GM12865 (cell line): ENCODE measurements at regions not wholly inside any gene's neighbourhood (a gene's known extent, or its start where the extent isn't known, plus 50 kb on each side); places are given as distances from the start of the nearest gene placed in this dataset.
"Not testable (repeated sequence)": the region's sequence is repeated elsewhere in the genome, so short reads cannot be mapped to it uniquely, and the experiment has no call there.

Experiments used
- DNase-seq: peaks from one replicate; pipeline ENCODE4 v3.0.0; 2010; ENCODE audit warnings: low read depth
- H3K4me3 ChIP-seq: 2 replicates; pipeline ENCODE4 v1.5.1; 2011; ENCODE audit warnings: mild to moderate bottlenecking, low read depth, low read length, control low read depth
- CTCF ChIP-seq: IDR thresholded peaks from 2 replicates; pipeline ENCODE4 v1.5.1; 2011; ENCODE audit warnings: low read length, control low read depth, low read depth, inconsistent platforms; ENCODE audit not compliant: insufficient read depth; ENCODE audit errors: missing control alignments

GRCh38 chr19:20371911-20372310 is 193.7 kb downstream of the ZNF737 start:
- DNase-seq = no peak
- TF ChIP-seq CTCF = no peak
- H3K4me3 ChIP-seq = no peak overlapping the region

GRCh38 chr19:20371304-20371703 is 194.3 kb downstream of the ZNF737 start:
- not testable (repeated sequence) for DNase-seq, H3K4me3 ChIP-seq

GRCh38 chr19:20367811-20368294 is 197.7 kb downstream of the ZNF737 start:
- no peak for DNase-seq
- H3K4me3 ChIP-seq = no peak overlapping the region

GRCh38 chr19:20365146-20365545 is 198.1 kb downstream of the ZNF486 start:
- H3K4me3 ChIP-seq = no peak overlapping the region
- no peak for TF ChIP-seq CTCF
- DNase-seq = no peak

More at GRCh38 chr19:20367811-20368294, 197.7 kb downstream of the ZNF737 start:
- no peak for TF ChIP-seq CTCF

- DNase-seq = no peak
- H3K4me3 ChIP-seq = no peak overlapping the region
- TF ChIP-seq CTCF = no peak
These were observed 193.1 kb downstream of the ZNF486 start for GRCh38 chr19:20359933-20360720.

- DNase-seq, H3K4me3 ChIP-seq: not testable (repeated sequence)
These were observed 191.9 kb downstream of the ZNF486 start for GRCh38 chr19:20358841-20359465.

- DNase-seq = no peak
- no peak overlapping the region for H3K4me3 ChIP-seq
- no peak for TF ChIP-seq CTCF
These were observed 190.9 kb downstream of the ZNF486 start for GRCh38 chr19:20357921-20358320.

GRCh38 chr19:20351244-20351643 is 184.2 kb downstream of the ZNF486 start:
- no peak overlapping the region for H3K4me3 ChIP-seq
- no peak for DNase-seq
- no peak for TF ChIP-seq CTCF
